GM12878 (cell line): ENCODE measurements at regions not wholly inside any gene's neighbourhood (a gene's known extent, or its start where the extent isn't known, plus 50 kb on each side); places are given as distances from the start of the nearest gene placed in this dataset.

ENCODE experiments used
- ATAC-seq: fragments of 200-7000 bp; cut with Tn5 transposase; 3 replicates; pipeline ENCODE4 v1.9.1; 2020; ENCODE audit warnings: mild to moderate bottlenecking, moderate library complexity
- BruUV-seq: library from RNA; stranded (reverse); fragments of 400-500 nt; replicated peaks from 2 replicates; lab custom pipeline; 2021; lab: Mats Ljungman, UMichigan
- CTCF ChIA-PET: fragments of 300-600 bp; sonication (Branson Sonifier 250); formaldehyde crosslinking; extraction: SDS; loops from one replicate; lab custom pipeline; 2021; ENCODE audit warnings: inconsistent platforms; lab: Yijun Ruan, JAX
- POLR2A ChIA-PET: fragments of 350-600 bp; formaldehyde crosslinking; extraction: SDS; loops from one replicate; lab custom pipeline; 2021; ENCODE audit warnings: inconsistent platforms; lab: Charles Lee
- RAD21 ChIA-PET: fragments of 300-600 bp; sonication (Branson Sonifier 250); formaldehyde crosslinking; loops from one replicate; lab custom pipeline; 2023; ENCODE audit warnings: antibody characterized with exemption; ENCODE audit not compliant: unreplicated experiment; lab: Charles Lee
- SMC1A ChIA-PET: fragments of 300-600 bp; sonication (Branson Sonifier 250); formaldehyde crosslinking; loops from one replicate; lab custom pipeline; 2023; ENCODE audit not compliant: unreplicated experiment, uncharacterized antibody; lab: Charles Lee
- DNase-seq: peaks from one replicate; pipeline ENCODE4 v3.0.0-alpha.2; 2011; ENCODE audit warnings: low read depth, low spot score
- FAIRE-seq: peaks from 3 replicates; lab custom pipeline; 2011; peaks lifted over from hg19 to GRCh38; lab: Jason Lieb, UNC
- H2AFZ ChIP-seq: 2 replicates; pipeline ENCODE4 v1.6.0; 2011; ENCODE audit warnings: low read depth, low read length, control low read depth; ENCODE audit not compliant: control insufficient read depth
- H3K27ac ChIP-seq: 2 replicates; pipeline ENCODE4 v1.5.1; 2011; ENCODE audit warnings: control low read depth; ENCODE audit not compliant: control insufficient read depth, insufficient read depth
- H3K27me3 ChIP-seq, 2 experiments: replicated peaks in 1 of 2; 2 replicates each; pipeline versions ENCODE4 v1.6.0 to v1.6.1; 2011; ENCODE audit warnings: low read length in 1 of 2; ENCODE audit not compliant: control insufficient read depth in 2 of 2, insufficient read depth in 2 of 2
- H3K36me3 ChIP-seq, 2 experiments: 2 replicates each; pipeline ENCODE4 v1.5.1; 2011; ENCODE audit warnings: low read length in 1 of 2; ENCODE audit not compliant: control insufficient read depth in 2 of 2, insufficient read depth in 2 of 2
- H3K4me1 ChIP-seq: 2 replicates; pipeline ENCODE4 v1.6.1; 2011; ENCODE audit warnings: mild to moderate bottlenecking, low read length, moderate library complexity, mixed read lengths; ENCODE audit not compliant: control insufficient read depth, insufficient read depth
- H3K4me2 ChIP-seq: 2 replicates; pipeline ENCODE4 v1.6.0; 2011; ENCODE audit warnings: control low read depth; ENCODE audit not compliant: control insufficient read depth, insufficient read depth
- H3K4me3 ChIP-seq: fragments of 200-600 bp; sonication (generic); 2 replicates; pipeline ENCODE4 v1.5.1; 2016
- H3K79me2 ChIP-seq: 2 replicates; pipeline ENCODE4 v1.6.0; 2011; ENCODE audit warnings: low read length; ENCODE audit not compliant: control insufficient read depth, insufficient read depth
- H3K9ac ChIP-seq: 2 replicates; pipeline ENCODE4 v1.8.0; 2011; ENCODE audit warnings: low read length, control low read depth, mixed read lengths; ENCODE audit not compliant: control insufficient read depth, insufficient read depth
- H3K9me3 ChIP-seq: replicated peaks from 3 replicates; pipeline ENCODE4 v1.5.1; 2011; ENCODE audit warnings: mild to moderate bottlenecking, low read length; ENCODE audit not compliant: control insufficient read depth, insufficient read depth
- H4K20me1 ChIP-seq: 2 replicates; pipeline ENCODE4 v1.6.0; 2011; ENCODE audit not compliant: control insufficient read depth, insufficient read depth
- BMI1 ChIP-seq: fragments of 450-650 bp; IDR thresholded peaks from 2 replicates; pipeline ENCODE4 v1.6.1; 2016; ENCODE audit warnings: mild to moderate bottlenecking, moderate library complexity, borderline replicate concordance
- FOS ChIP-seq: IDR thresholded peaks from 3 replicates; pipeline ENCODE4 v1.6.1; 2011; ENCODE audit warnings: borderline replicate concordance; ENCODE audit not compliant: insufficient read length; ENCODE audit errors: extremely low read depth
- MEF2A ChIP-seq: IDR thresholded peaks from 2 replicates; pipeline ENCODE4 v1.6.1; 2011; ENCODE audit warnings: low read depth, mild to moderate bottlenecking, low read length, moderate library complexity; ENCODE audit not compliant: insufficient read depth
- MXI1 ChIP-seq: fragments of 150-350 bp; IDR thresholded peaks from 2 replicates; pipeline ENCODE4 v1.6.1; 2011; ENCODE audit warnings: low read depth, mild to moderate bottlenecking, inconsistent platforms, low read length, improper control_type of control experiment
- PAX5 ChIP-seq: IDR thresholded peaks from 2 replicates; pipeline ENCODE4 v1.6.1; 2011; ENCODE audit warnings: low read depth, low read length, borderline replicate concordance
- WGBS: methylation state at CpG from one replicate; pipeline ENCODE4 v1.1.6; 2016; ENCODE audit warnings: low lambda C conversion rate; ENCODE audit not compliant: insufficient replicate concordance, insufficient coverage; ENCODE audit errors: missing lambda C conversion rate; 5-methylcytosine and 5-hydroxymethylcytosine counted together
- in situ Hi-C: fragments of 300-500 bp; cut with MboI; formaldehyde crosslinking; loops from 9 replicates; pipeline ENCODE4 v1.14.3; 2018; ENCODE audit warnings: mixed read lengths
- intact Hi-C: fragments of 100-400 bp; cut with micrococcal nuclease; formaldehyde crosslinking; loops from one replicate; pipeline ENCODE4 v1.14.2; 2022; ENCODE audit not compliant: unreplicated experiment
- TF ChIP-seq, protein P1 (sequence below): fragments of 450-650 bp; IDR thresholded peaks from 2 replicates; pipeline ENCODE4 v1.6.1; 2018; ENCODE audit warnings: borderline replicate concordance, mild to moderate bottlenecking; ENCODE audit not compliant: partially characterized antibody
- TF ChIP-seq, protein P2 (sequence below), 3 experiments: IDR thresholded peaks in 2 of 3; conservative IDR thresholded peaks in 1 of 3; 2 replicates each; pipeline ENCODE4 v1.5.1; 2011; ENCODE audit warnings: low read depth in 3 of 3, low read length in 3 of 3, mild to moderate bottlenecking in 3 of 3, control low read depth in 2 of 3, moderate library complexity in 2 of 3, inconsistent platforms in 1 of 3, mixed read lengths in 1 of 3; ENCODE audit not compliant: control insufficient read depth in 2 of 3, insufficient read depth in 1 of 3; ENCODE audit errors: extremely low read depth in 1 of 3

- H3K36me3 ChIP-seq = no peaks in the 10 kb centered on the region
- no peaks in the 10 kb centered on the region for H4K20me1 ChIP-seq
- no peak overlapping the region for H3K4me3 ChIP-seq
- in situ Hi-C loops (no loop called here), intact Hi-C loops (no loop called here)
- SMC1A ChIA-PET = interaction anchor here (1.1 kb wide), 1 partner anchor 12 kb away, joined by 3 read pairs; no protein-coding TSS in a partner anchor
- POLR2A ChIA-PET = no interaction called here
- no TSS peak for BruUV-seq
- 2% methylated on average over 2 of the region's 2 CpGs for WGBS
- DNase-seq (no peak), FAIRE-seq (no peak), ATAC-seq (no peak)
- no peak overlapping the region for H3K27ac ChIP-seq
- no peaks in the 10 kb centered on the region for H3K79me2 ChIP-seq
- CTCF ChIA-PET = no interaction called here
- no peak overlapping the region for H2AFZ ChIP-seq
- no peak overlapping the region for H3K9ac ChIP-seq
- no peak overlapping the region for H3K4me2 ChIP-seq
- H3K9me3 ChIP-seq = no peaks in the 10 kb centered on the region
- TF ChIP-seq FOS = no peak
- TF ChIP-seq BMI1 = peak; percentile 65
- RAD21 ChIA-PET = no interaction called here
- H3K4me1 ChIP-seq = no peaks in the 10 kb centered on the region
- H3K27me3 ChIP-seq = peaks cover 0 to 4% of the 10 kb centered on the region in 2 experiments; a peak in 1 of 4 replicates
Measured at GRCh38 chr4:138633580-138633904, 382.0 kb upstream of the NOCT start.

DNA sequence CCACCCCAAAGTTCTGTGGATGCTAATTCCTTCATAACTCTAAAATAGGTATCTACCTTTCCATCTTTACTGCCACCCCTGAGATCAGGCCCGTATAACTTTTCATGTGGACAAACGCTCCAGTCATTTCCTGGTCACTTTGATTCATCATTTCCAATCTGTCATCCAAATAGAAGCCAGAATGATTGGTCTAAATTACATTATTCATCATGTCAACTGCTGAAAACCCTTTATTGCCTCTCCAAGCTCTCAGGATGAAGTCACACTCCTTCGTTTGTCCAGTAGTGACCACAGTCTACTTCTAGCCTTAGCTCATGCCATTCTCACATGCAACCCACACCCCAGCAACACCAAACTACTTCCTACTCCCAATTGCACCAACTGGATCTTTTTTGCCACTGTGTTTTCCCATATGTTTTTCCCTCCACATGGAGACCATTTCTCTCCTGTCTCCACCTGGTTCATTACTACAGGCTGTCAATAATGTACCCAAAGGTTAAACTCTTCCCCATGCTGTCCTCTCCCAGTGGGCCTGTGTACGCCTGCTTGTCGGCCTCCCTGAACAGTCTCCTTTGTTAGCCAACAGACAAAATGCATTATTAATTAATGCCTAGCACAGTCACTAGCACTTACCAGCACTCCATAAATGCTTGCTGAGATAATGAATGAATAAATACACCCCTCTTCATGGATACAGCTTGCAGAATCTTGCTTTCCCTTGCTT lies 382.6 kb upstream of the NOCT start:
- 45% methylated on average over 5 of the region's 5 CpGs for WGBS

More for the DNA sequence above, 382.6 kb upstream of the NOCT start:
- ChIA-PET CTCF (no interaction called here), POLR2A (no interaction called here), SMC1A (interaction anchor here (1.1 kb wide), 1 partner anchor 11 kb away, joined by 3 read pairs; no protein-coding TSS in a partner anchor), RAD21 (no interaction called here)
- H3K4me1 ChIP-seq = no peaks in the 10 kb centered on the region
- intact Hi-C loops = no loop called here
- H3K4me2 ChIP-seq = no peak overlapping the region
- DNase-seq (no peak), FAIRE-seq (no peak), ATAC-seq (no peak)
- no TSS peak for BruUV-seq
- H3K9me3 ChIP-seq = no peaks in the 10 kb centered on the region
- H2AFZ ChIP-seq = no peak overlapping the region
- H3K9ac ChIP-seq = no peak overlapping the region
- peaks cover 0 to 4% of the 10 kb centered on the region in 2 experiments; a peak in 1 of 4 replicates for H3K27me3 ChIP-seq
- H3K4me3 ChIP-seq = no peak overlapping the region
- TF ChIP-seq MEF2A (no peak), PAX5 (no peak), MXI1 (no peak)
- TF ChIP-seq, protein P1, sequence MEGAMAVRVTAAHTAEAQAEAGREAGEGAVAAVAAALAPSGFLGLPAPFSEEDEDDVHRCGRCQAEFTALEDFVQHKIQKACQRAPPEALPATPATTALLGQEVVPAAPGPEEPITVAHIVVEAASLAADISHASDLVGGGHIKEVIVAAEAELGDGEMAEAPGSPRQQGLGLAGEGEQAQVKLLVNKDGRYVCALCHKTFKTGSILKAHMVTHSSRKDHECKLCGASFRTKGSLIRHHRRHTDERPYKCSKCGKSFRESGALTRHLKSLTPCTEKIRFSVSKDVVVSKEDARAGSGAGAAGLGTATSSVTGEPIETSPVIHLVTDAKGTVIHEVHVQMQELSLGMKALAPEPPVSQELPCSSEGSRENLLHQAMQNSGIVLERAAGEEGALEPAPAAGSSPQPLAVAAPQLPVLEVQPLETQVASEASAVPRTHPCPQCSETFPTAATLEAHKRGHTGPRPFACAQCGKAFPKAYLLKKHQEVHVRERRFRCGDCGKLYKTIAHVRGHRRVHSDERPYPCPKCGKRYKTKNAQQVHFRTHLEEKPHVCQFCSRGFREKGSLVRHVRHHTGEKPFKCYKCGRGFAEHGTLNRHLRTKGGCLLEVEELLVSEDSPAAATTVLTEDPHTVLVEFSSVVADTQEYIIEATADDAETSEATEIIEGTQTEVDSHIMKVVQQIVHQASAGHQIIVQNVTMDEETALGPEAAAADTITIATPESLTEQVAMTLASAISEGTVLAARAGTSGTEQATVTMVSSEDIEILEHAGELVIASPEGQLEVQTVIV = no peak
- TF ChIP-seq, protein P2, sequence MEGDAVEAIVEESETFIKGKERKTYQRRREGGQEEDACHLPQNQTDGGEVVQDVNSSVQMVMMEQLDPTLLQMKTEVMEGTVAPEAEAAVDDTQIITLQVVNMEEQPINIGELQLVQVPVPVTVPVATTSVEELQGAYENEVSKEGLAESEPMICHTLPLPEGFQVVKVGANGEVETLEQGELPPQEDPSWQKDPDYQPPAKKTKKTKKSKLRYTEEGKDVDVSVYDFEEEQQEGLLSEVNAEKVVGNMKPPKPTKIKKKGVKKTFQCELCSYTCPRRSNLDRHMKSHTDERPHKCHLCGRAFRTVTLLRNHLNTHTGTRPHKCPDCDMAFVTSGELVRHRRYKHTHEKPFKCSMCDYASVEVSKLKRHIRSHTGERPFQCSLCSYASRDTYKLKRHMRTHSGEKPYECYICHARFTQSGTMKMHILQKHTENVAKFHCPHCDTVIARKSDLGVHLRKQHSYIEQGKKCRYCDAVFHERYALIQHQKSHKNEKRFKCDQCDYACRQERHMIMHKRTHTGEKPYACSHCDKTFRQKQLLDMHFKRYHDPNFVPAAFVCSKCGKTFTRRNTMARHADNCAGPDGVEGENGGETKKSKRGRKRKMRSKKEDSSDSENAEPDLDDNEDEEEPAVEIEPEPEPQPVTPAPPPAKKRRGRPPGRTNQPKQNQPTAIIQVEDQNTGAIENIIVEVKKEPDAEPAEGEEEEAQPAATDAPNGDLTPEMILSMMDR (IDR thresholded peaks at IDR 0.05 in 2 of 3, conservative IDR thresholded peaks at IDR 0.05 in 1 of 3; ENCODE audit: control insufficient read depth in 2 of 3, extremely low read depth in 1 of 3, insufficient read depth in 1 of 3, low read depth in 3 of 3, low read length in 3 of 3) = no peak
- in situ Hi-C loops = no loop called here
- no peaks in the 10 kb centered on the region for H3K36me3 ChIP-seq
- H3K79me2 ChIP-seq = no peaks in the 10 kb centered on the region
- no peak overlapping the region for H3K27ac ChIP-seq
- no peaks in the 10 kb centered on the region for H4K20me1 ChIP-seq
